Upper lobe of left lung (tissue), 4 donors: ENCODE measurements at regions not wholly inside any gene's neighbourhood (a gene's known extent, or its start where the extent isn't known, plus 50 kb on each side); places are given as distances from the start of the nearest gene placed in this dataset.

ENCODE experiments used
- POLR2A ChIP-seq, 4 donors: fragments of 450-650 bp; IDR thresholded peaks; one replicate each; pipeline ENCODE4 v1.5.1; 2016 to 2017; ENCODE audit warnings: antibody characterized with exemption in 4 of 4, mild to moderate bottlenecking in 2 of 4
- TF ChIP-seq, protein P1 (sequence below), 6 experiments: fragments of 450-650 bp in 4 of 6; fragments of 200-600 bp in 2 of 6; sonication (generic) in 2 of 6; IDR thresholded peaks; one replicate each; pipeline ENCODE4 v1.5.1; 2016 to 2019; ENCODE audit warnings: antibody characterized with exemption in 6 of 6

DNA sequence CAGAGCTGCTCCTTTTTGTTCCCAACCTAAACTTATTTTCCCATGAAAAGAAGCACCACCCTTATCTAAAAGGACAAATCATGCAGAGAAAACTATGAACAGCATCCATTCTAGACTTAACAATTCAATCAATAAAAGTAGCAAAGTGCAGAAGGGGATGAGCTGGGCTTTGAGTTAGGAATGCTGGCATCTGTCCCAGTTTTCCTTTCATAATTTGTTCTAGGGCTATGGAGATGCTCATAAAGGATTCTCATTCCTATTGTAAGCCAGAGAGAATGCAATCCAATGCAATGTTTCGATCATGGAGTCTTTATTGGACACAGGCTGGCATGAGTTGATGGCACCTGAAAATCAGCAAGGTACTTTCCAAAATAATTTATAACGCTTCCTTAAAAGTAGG lies 330.6 kb downstream of the VPS13C start:
- TF ChIP-seq, protein P1, sequence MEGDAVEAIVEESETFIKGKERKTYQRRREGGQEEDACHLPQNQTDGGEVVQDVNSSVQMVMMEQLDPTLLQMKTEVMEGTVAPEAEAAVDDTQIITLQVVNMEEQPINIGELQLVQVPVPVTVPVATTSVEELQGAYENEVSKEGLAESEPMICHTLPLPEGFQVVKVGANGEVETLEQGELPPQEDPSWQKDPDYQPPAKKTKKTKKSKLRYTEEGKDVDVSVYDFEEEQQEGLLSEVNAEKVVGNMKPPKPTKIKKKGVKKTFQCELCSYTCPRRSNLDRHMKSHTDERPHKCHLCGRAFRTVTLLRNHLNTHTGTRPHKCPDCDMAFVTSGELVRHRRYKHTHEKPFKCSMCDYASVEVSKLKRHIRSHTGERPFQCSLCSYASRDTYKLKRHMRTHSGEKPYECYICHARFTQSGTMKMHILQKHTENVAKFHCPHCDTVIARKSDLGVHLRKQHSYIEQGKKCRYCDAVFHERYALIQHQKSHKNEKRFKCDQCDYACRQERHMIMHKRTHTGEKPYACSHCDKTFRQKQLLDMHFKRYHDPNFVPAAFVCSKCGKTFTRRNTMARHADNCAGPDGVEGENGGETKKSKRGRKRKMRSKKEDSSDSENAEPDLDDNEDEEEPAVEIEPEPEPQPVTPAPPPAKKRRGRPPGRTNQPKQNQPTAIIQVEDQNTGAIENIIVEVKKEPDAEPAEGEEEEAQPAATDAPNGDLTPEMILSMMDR (IDR thresholded peaks at IDR 0.05): no peak
- TF ChIP-seq POLR2A (IDR thresholded peaks at IDR 0.05): no peak
